SK-N-MC (cell line): ENCODE measurements at regions not wholly inside any gene's neighbourhood (a gene's known extent, or its start where the extent isn't known, plus 50 kb on each side); places are given as distances from the start of the nearest gene placed in this dataset.

Source experiments
- DNase-seq: peaks from one replicate; pipeline ENCODE4 v3.0.0-alpha.2; 2011; ENCODE audit warnings: low read depth, low spot score
- H3K27ac ChIP-seq: fragments of 200-600 bp; sonication (generic); 2 replicates; pipeline ENCODE4 v1.5.1; 2016; ENCODE audit warnings: mixed run types
- H3K36me3 ChIP-seq: fragments of 200-600 bp; sonication (generic); 2 replicates; pipeline ENCODE4 v1.6.1; 2017; ENCODE audit warnings: antibody characterized with exemption, low read length, mixed read lengths; ENCODE audit not compliant: insufficient read depth
- H3K4me3 ChIP-seq: fragments of 200-600 bp; sonication (generic); 2 replicates; pipeline ENCODE4 v1.5.1; 2016
- H3K9ac ChIP-seq: fragments of 200-600 bp; sonication (generic); 2 replicates; pipeline ENCODE4 v1.8.0; 2017; ENCODE audit warnings: mixed run types, mixed read lengths; ENCODE audit not compliant: insufficient read length
- H3K9me3 ChIP-seq: fragments of 200-600 bp; sonication (generic); 2 replicates; pipeline ENCODE4 v1.6.1; 2017; ENCODE audit warnings: low read depth, mild to moderate bottlenecking, antibody characterized with exemption, low read length, moderate library complexity, mixed read lengths
- EZH2 ChIP-seq: fragments of 200-600 bp; sonication (generic); IDR thresholded peaks from one replicate; pipeline ENCODE4 v1.6.1; 2017; ENCODE audit warnings: antibody characterized with exemption
- FOXP2 ChIP-seq: optimal IDR thresholded peaks from 2 replicates; pipeline ENCODE3; 2011; ENCODE audit warnings: mild to moderate bottlenecking, moderate library complexity; ENCODE audit not compliant: insufficient read depth; ENCODE audit errors: extremely low read length, control extremely low read depth
- POLR2AphosphoS5 ChIP-seq: IDR thresholded peaks from 2 replicates; pipeline ENCODE4 v1.6.1; 2012; ENCODE audit warnings: mild to moderate bottlenecking, low read depth, low read length, borderline replicate concordance

- no peak overlapping the region for H3K9ac ChIP-seq
- H3K4me3 ChIP-seq = no peak overlapping the region
- no peaks in the 10 kb centered on the region for H3K9me3 ChIP-seq
- TF ChIP-seq POLR2AphosphoS5 (no peak), FOXP2 (no peak), EZH2 (no peak)
- H3K36me3 ChIP-seq = no peaks in the 10 kb centered on the region
- no peak overlapping the region for H3K27ac ChIP-seq
- DNase-seq = no peak
Measured at GRCh38 chr5:162288647-162289296, 221.2 kb downstream of the GABRG2 start.

GRCh38 chr5:162289489-162289888 lies 221.9 kb downstream of the GABRG2 start:
- Histone ChIP-seq H3K4me3 (no peak overlapping the region), H3K9me3 (no peaks in the 10 kb centered on the region), H3K27ac (no peak overlapping the region), H3K9ac (no peak overlapping the region), H3K36me3 (no peaks in the 10 kb centered on the region)
- DNase-seq = no peak
- TF ChIP-seq POLR2AphosphoS5 = no peak
- no peak for TF ChIP-seq EZH2
- TF ChIP-seq FOXP2 = no peak

DNA sequence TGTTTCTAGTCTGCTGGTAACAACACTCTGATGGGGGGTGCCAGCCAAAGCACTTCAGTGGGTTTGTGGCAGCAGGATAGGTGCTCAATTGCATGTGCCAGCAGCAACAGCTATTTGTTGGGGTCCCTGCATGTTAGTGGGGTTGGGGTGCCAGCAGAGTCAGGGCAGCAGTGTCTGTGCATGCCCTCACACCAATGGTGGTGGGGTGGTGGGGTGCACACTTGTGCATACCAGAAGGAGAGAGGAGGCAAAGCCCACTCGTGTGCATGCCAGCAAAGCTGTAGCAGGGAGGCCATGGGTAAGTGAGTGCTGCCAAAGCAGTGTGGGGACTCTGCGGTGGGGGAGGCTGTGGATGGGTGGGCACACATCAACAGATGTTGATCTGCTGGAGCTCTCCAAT lies 232.2 kb downstream of the GABRG2 start:
- TF ChIP-seq POLR2AphosphoS5 = no peak
- TF ChIP-seq EZH2 = no peak
- TF ChIP-seq FOXP2 = no peak
- DNase-seq = no peak
- H3K9me3 ChIP-seq = no peaks in the 10 kb centered on the region

GRCh38 chr5:162301356-162301755 lies 233.8 kb downstream of the GABRG2 start:
- H3K9ac ChIP-seq = no peak overlapping the region
- no peak for DNase-seq
- TF ChIP-seq FOXP2 = no peak
- no peak for TF ChIP-seq POLR2AphosphoS5
- no peak for TF ChIP-seq EZH2
- no peak overlapping the region for H3K27ac ChIP-seq
- H3K9me3 ChIP-seq = no peaks in the 10 kb centered on the region
- H3K36me3 ChIP-seq = no peaks in the 10 kb centered on the region
- H3K4me3 ChIP-seq = no peak overlapping the region

More for the DNA sequence above, 232.2 kb downstream of the GABRG2 start:
- H3K27ac ChIP-seq = no peak overlapping the region
- no peak overlapping the region for H3K4me3 ChIP-seq
- H3K36me3 ChIP-seq = no peaks in the 10 kb centered on the region
- no peak overlapping the region for H3K9ac ChIP-seq

DNA sequence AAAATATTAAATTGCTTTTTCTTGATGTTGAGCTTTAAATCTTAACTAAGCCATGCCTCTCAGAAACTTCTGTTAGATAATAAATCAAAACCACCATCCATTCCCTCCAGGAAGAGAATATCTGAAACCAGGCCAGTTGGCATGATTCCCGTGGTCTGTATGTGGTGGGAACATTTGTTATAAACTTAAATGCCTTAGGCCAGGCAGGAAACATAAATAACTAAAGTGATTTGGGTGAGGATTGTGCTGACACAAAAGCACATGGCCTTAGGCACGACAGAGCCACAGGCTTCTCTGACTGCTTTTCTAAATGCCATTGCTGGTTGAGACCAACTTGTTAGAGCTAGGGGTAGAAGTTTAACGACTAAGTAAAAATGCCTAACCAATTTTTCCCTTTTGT lies 255.9 kb downstream of the GABRG2 start:
- Histone ChIP-seq H3K9ac (no peak overlapping the region), H3K4me3 (peak overlapping the region; percentile 20), H3K36me3 (no peaks in the 10 kb centered on the region), H3K27ac (0 out of 2 replicates have a peak overlapping the region, but pooled peaks have one; percentile 49), H3K9me3 (no peaks in the 10 kb centered on the region)
- TF ChIP-seq FOXP2 = no peak
- TF ChIP-seq POLR2AphosphoS5 = peak; percentile 83
- peak; percentile 92 for DNase-seq

DNA sequence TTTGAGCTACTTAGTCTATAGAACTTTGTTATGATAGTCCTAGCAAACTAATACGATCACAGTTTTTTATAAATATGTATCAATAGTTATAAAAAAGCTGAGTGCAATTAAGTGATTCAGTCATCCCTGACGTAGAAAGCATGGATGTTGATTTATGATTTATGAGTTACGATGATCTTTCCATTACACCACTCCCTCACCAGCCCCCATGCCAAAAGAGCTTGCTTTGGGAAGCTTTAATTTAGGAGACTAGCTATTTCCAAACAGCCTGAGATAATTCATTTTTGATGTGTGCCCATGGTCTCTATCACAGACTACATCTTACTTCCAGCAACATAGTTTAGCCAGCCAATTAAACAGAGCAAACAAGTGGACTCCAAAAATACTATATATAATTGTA lies 256.8 kb downstream of the GABRG2 start:
- DNase-seq = no peak
- H3K4me3 ChIP-seq = no peak overlapping the region

DNA sequence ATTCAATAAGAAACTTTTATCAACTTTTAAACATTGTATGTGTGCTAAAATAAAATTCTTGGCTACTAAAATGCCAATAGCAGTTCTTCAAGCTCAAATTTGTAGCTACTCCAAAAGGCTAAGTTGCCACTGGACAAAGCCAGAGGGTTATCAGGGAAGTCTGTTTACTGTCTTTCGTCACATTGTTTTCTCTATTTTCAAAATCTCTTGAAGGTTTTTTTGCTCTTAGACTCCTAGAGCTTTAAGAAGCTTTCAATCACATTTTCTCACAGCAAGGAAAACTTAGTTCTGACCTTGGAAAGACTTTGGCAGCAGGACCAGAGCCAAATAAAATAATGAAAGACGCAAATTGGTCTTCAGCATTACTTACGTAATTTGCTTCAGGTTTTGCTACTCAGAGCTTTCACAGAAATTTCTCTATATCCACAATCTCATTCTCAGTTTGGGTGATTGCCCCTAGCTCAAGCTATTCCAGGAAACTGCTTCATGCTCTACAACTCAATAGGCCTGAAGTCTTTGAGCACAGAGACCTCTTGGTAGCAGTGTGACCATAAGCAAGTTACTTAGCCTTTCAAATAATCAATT lies 257.7 kb downstream of the GABRG2 start:
- DNase-seq = no peak
- Histone ChIP-seq H3K4me3 (no peak overlapping the region), H3K9me3 (no peaks in the 10 kb centered on the region), H3K27ac (no peak overlapping the region), H3K9ac (no peak overlapping the region), H3K36me3 (no peaks in the 10 kb centered on the region)
- TF ChIP-seq FOXP2 (no peak), EZH2 (no peak), POLR2AphosphoS5 (no peak)

More for the DNA sequence above, 256.8 kb downstream of the GABRG2 start:
- Histone ChIP-seq H3K9me3 (no peaks in the 10 kb centered on the region), H3K9ac (no peak overlapping the region), H3K27ac (no peak overlapping the region), H3K36me3 (no peaks in the 10 kb centered on the region)
- TF ChIP-seq FOXP2 (no peak), EZH2 (no peak), POLR2AphosphoS5 (no peak)

GRCh38 chr5:162334944-162335343 lies 267.4 kb downstream of the GABRG2 start:
- H3K36me3 ChIP-seq = no peaks in the 10 kb centered on the region
- H3K4me3 ChIP-seq = no peak overlapping the region
- H3K9me3 ChIP-seq = no peaks in the 10 kb centered on the region
- H3K9ac ChIP-seq = no peak overlapping the region
- TF ChIP-seq EZH2 = no peak
- no peak overlapping the region for H3K27ac ChIP-seq
- no peak for DNase-seq
